Calu3 (cell line): ENCODE measurements at regions not wholly inside any gene's neighbourhood (a gene's known extent, or its start where the extent isn't known, plus 50 kb on each side); places are given as distances from the start of the nearest gene placed in this dataset.

ENCODE experiments used
- BruUV-seq: library from RNA; stranded (reverse); fragments of 400-500 nt; replicated peaks from 2 replicates; lab custom pipeline; 2021; lab: Mats Ljungman, UMichigan
- CTCF ChIA-PET: fragments of 300-600 bp; sonication (Branson Sonifier 250); formaldehyde crosslinking; loops from one replicate; lab custom pipeline; 2022; ENCODE audit warnings: antibody characterized with exemption; lab: Charles Lee
- DNase-seq: peaks from one replicate; pipeline ENCODE4 v3.0.0; 2022
- H3K27ac Mint-ChIP-seq: one replicate; pipeline ENCODE4 v1.8.0; 2022; ENCODE audit warnings: mixed read lengths; ENCODE audit not compliant: unreplicated experiment
- H3K27me3 Mint-ChIP-seq: one replicate; pipeline ENCODE4 v1.8.0; 2022; ENCODE audit warnings: mixed read lengths; ENCODE audit not compliant: unreplicated experiment
- H3K36me3 Mint-ChIP-seq: one replicate; pipeline ENCODE4 v1.8.0; 2022; ENCODE audit warnings: mild to moderate bottlenecking, moderate library complexity, mixed read lengths; ENCODE audit not compliant: insufficient read depth, unreplicated experiment
- H3K4me1 Mint-ChIP-seq: one replicate; pipeline ENCODE4 v1.8.0; 2022; ENCODE audit warnings: mild to moderate bottlenecking, low read depth, mixed read lengths; ENCODE audit not compliant: unreplicated experiment
- H3K4me3 Mint-ChIP-seq: one replicate; pipeline ENCODE4 v1.8.0; 2022; ENCODE audit warnings: mild to moderate bottlenecking, low read depth, moderate library complexity, mixed read lengths; ENCODE audit not compliant: unreplicated experiment
- H3K9me3 Mint-ChIP-seq: one replicate; pipeline ENCODE4 v1.8.0; 2022; ENCODE audit warnings: low read depth, mixed read lengths; ENCODE audit not compliant: unreplicated experiment
- intact Hi-C: fragments of 100-400 bp; cut with micrococcal nuclease; formaldehyde crosslinking; loops from one replicate; pipeline ENCODE4 v1.10.0; 2022; ENCODE audit not compliant: unreplicated experiment
- TF ChIP-seq, protein P1 (sequence below): fragments of 200-600 bp; IDR thresholded peaks from one replicate; pipeline ENCODE4 v1.8.0; 2022; ENCODE audit warnings: antibody characterized with exemption; ENCODE audit not compliant: unreplicated experiment

GRCh38 chr6:20024316-20024673 is 187.1 kb downstream of the ID4 start:
- H3K4me3 Mint-ChIP-seq, result no peak overlapping the region
- CTCF ChIA-PET, result no interaction called here
- H3K36me3 Mint-ChIP-seq, result no peaks in the 10 kb centered on the region
- BruUV-seq, result no TSS peak
- intact Hi-C loops, result no loop called here
- H3K4me1 Mint-ChIP-seq, result no peaks in the 10 kb centered on the region
- H3K27ac Mint-ChIP-seq, result no peak overlapping the region
- TF ChIP-seq, protein P1, sequence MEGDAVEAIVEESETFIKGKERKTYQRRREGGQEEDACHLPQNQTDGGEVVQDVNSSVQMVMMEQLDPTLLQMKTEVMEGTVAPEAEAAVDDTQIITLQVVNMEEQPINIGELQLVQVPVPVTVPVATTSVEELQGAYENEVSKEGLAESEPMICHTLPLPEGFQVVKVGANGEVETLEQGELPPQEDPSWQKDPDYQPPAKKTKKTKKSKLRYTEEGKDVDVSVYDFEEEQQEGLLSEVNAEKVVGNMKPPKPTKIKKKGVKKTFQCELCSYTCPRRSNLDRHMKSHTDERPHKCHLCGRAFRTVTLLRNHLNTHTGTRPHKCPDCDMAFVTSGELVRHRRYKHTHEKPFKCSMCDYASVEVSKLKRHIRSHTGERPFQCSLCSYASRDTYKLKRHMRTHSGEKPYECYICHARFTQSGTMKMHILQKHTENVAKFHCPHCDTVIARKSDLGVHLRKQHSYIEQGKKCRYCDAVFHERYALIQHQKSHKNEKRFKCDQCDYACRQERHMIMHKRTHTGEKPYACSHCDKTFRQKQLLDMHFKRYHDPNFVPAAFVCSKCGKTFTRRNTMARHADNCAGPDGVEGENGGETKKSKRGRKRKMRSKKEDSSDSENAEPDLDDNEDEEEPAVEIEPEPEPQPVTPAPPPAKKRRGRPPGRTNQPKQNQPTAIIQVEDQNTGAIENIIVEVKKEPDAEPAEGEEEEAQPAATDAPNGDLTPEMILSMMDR, result no peak
- no peak for DNase-seq
- peaks cover 40% of the 10 kb centered on the region for H3K27me3 Mint-ChIP-seq
- H3K9me3 Mint-ChIP-seq, result no peaks in the 10 kb centered on the region

- intact Hi-C loops, result no loop called here
- peaks cover 44% of the 10 kb centered on the region for H3K27me3 Mint-ChIP-seq
- CTCF ChIA-PET, result no interaction called here
- no peak overlapping the region for H3K4me3 Mint-ChIP-seq
- H3K4me1 Mint-ChIP-seq, result no peaks in the 10 kb centered on the region
- H3K9me3 Mint-ChIP-seq, result no peaks in the 10 kb centered on the region
- no peak for DNase-seq
- TF ChIP-seq, protein P1, result no peak
- H3K36me3 Mint-ChIP-seq, result no peaks in the 10 kb centered on the region
- BruUV-seq, result no TSS peak
- no peak overlapping the region for H3K27ac Mint-ChIP-seq
These were observed 187.3 kb downstream of the MBOAT1 start for GRCh38 chr6:20024978-20025377.

GRCh38 chr6:20025681-20026080 is 186.6 kb downstream of the MBOAT1 start:
- CTCF ChIA-PET, result no interaction called here
- Mint-ChIP-seq H3K36me3 (no peaks in the 10 kb centered on the region), H3K4me3 (no peak overlapping the region), H3K27ac (no peak overlapping the region), H3K4me1 (no peaks in the 10 kb centered on the region), H3K9me3 (no peaks in the 10 kb centered on the region), H3K27me3 (peaks cover 51% of the 10 kb centered on the region)
- TF ChIP-seq, protein P1, result no peak
- no TSS peak for BruUV-seq
- DNase-seq, result no peak
- intact Hi-C loops, result no loop called here

- TF ChIP-seq, protein P1, result no peak
- no peak for DNase-seq
- no peak overlapping the region for H3K27ac Mint-ChIP-seq
- no peaks in the 10 kb centered on the region for H3K4me1 Mint-ChIP-seq
- BruUV-seq, result no TSS peak
- H3K9me3 Mint-ChIP-seq, result no peaks in the 10 kb centered on the region
- H3K36me3 Mint-ChIP-seq, result no peaks in the 10 kb centered on the region
- H3K27me3 Mint-ChIP-seq, result peaks cover 41% of the 10 kb centered on the region
- H3K4me3 Mint-ChIP-seq, result no peak overlapping the region
- CTCF ChIA-PET, result no interaction called here
- intact Hi-C loops, result no loop called here
These were observed 184.1 kb downstream of the MBOAT1 start for GRCh38 chr6:20028143-20028542.
